HG03558 (cell line): ENCODE measurements at regions not wholly inside any gene's neighbourhood (a gene's known extent, or its start where the extent isn't known, plus 50 kb on each side); places are given as distances from the start of the nearest gene placed in this dataset.
"Not testable (repeated sequence)": the region's sequence is repeated elsewhere in the genome, so short reads cannot be mapped to it uniquely, and the experiment has no call there.

Experiments
- ATAC-seq: cut with Tn5 transposase; IDR thresholded peaks from one replicate; pipeline ENCODE4 v1.9.1; 2021; ENCODE audit warnings: moderate number of reproducible peaks; ENCODE audit not compliant: unreplicated experiment; ENCODE audit errors: extremely low read depth

DNA sequence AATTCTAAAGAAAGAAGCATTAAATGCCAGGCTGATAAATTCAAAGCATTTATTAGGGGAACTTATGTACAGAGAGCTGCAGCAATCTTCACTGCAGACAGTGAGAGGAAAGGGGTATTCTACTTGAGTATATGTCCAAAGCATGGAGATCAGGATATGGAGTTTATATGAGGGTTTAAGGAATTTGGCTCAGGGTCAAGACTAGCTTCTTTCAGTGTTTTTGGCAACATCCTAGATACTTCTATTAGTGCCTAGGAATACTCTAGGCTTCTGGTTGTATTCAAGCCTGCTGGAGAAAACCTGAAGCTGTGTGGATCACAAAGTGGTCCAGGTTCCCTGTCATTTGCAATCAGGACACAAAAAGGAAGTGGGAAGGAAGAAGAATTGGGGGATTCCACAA lies 194.6 kb downstream of the CETN3 start:
- no peak for ATAC-seq

DNA sequence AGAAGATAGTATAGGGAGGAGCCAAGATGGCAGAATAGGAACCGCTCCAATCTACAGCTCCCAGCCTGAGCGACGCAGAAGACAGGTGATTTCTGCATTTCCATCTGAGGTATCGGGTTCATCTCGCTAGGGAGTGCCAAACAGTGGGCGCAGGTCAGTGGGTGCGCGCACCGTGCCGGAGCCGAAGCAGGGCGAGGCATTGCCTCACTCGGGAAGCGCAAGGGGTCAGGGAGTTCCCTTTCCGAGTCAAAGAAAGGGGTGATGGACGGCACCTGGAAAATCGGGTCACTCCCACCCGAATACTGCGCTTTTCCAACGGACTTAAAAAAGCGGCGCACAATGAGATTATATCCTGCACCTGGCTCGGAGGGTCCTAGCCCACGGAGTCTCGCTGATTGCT lies 201.2 kb downstream of the CETN3 start:
- not testable (repeated sequence) for ATAC-seq

DNA sequence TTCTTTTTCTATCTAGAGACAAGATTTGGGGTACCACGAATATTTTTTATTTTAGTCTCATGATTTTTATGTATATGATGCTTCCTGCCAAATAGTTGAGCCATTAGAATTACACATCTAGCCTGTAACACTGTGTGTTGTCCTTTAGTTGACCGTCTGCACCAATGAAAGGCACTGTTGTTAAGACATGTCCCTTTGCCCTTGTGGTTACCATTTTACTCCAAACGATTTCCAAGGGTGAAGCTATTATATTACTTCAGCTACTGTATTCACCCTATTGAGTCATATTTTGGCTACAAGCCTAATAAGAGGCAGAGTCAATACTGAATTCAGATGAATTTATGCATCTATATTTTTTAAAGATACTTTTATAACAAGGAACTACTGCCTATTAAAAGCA lies 207.6 kb downstream of the CETN3 start:
- no peak for ATAC-seq

DNA sequence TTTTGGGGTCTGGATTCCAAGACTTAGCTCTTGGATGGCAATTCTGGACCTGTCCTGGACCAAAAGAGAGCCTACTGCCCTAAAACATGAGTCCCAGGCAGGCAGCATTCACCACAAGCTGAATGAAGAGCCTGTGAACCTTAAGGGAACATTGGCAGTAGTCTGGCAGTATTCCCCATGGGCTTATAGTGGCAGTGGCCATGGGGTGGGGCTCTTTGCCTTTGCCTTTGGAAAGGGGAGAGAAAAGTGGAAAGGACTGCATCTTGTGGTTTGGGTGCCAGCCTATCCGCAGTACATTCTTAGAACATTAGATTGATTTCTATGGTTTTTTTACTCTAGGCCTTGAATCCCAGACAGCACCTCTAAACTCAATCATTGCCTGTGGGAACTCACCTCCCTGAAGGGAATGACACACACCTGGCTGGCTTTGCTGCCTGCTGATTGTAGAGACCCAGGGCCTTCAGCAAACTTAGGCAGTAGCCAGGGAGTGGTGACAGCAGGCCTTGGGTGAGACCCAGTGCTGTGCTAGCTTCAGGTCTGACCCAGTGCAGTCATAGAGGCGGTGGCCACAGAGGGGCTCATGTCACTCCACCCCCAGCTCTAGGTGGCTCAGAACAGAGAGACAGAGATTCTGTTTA lies 216.3 kb downstream of the CETN3 start:
- no peak for ATAC-seq

DNA sequence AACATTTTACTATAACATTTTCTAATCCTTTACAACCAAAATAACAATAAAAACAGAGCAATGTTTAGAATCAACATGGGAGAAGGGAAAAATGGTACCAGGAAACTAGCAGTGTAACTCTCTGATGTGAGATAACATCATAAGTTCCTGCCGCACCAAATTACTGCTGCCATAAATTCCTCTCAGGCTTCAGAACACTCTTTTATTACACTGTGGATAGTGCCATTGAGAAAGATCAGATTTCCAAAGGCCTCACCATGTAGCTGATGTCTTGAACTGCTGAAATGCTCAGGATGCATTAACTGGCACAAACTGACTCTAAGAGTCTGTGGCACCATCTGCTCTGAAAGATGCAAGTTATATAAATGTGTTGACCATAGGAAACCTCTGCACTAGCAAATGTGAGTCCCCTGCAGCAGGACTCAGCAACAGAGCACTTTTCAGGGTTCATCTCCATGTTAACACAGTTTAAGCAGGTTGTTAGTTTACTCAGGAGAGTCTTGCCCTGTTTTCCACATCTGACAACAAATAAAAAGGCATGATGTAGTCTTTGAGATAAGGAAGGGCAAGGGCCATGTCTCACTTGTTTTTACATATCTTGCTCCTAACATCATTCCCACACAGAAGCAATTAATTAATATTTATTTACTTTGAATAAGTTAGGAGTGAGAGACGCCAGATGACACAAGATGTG lies 218.1 kb downstream of the CETN3 start:
- no peak for ATAC-seq

DNA sequence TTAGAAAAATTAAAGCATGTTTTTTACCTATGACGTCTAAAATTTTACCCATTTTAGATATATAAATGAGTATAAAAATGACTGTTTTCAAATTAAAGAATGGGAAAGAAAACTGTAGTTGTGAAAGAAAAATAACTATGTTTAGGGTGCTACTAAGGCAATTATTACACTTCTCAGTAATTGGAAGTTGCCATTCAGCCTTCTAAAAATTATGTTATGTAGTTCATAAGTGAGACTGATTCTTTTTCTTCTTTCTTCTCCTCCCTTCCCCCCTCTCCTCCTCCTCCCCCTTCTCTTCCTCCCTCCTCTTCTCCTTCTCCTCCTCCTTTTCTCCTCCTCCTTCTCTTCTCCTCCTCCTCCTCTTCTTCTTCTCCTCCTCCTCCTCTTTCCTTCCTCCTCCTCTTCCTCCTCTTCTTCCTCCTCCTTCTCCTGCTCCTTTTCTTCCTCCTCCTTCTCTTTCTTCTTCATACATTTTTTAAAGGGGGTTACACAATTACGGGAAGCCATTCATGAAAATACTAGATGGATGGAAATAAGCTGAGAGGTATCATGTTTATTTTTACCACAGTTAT lies 223.6 kb downstream of the CETN3 start:
- ATAC-seq, result no peak

DNA sequence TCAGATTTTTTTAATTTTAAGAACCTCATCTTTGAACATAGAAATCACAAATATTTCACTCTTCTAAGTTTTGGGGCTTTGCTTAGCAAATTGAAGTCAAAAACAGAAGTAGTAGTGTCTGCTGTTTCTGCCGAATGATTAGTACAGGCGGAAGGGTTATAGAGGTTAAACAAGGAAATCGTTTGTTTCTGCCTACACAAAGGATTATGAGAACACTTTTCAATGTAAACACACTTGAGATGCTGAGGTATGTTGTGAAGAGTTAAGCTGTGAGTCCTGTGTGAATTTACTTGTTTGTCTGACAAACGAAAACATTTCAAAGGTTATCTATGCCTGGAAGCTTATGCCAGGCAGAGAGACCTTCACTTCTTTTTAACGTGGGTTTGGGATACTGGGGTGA lies 224.8 kb downstream of the CETN3 start:
- ATAC-seq, result no peak

DNA sequence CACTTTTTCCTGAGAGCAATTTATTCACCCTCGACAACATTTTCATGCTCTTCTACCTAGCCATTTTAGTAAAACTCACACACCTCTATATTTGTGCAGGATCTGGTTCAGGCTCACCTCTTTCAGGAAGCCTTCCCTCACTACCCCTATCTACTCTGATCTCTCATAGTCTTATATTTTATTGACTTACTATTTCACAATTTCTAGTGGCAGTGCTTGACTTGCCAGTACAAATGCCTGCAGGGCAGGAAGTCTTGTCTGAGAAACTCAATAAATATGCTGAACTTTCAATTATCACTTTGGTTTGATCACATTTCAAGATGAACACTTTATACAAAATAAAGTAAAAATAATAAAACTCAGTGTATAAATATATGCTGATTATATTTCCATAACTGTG lies 226.8 kb downstream of the CETN3 start:
- ATAC-seq, result no peak

DNA sequence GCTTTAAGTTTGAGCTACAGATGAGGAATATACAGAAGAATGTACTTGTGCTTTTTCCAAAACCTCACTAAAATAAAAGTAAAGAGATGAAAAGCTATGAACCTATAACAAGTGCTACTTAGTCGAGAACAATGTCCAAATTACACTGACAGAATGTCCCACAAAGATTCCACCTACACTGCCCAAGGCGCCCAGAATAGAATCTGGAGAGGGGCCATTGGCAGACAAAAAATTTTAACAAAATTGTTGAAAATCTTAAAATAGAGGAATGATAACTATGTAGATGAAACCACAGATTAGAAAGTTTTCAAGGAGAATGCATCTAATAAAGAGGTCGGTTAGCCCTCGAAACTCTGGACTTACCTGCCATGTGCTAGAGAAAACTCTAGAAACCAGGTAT lies 235.3 kb downstream of the CETN3 start:
- ATAC-seq, result no peak

DNA sequence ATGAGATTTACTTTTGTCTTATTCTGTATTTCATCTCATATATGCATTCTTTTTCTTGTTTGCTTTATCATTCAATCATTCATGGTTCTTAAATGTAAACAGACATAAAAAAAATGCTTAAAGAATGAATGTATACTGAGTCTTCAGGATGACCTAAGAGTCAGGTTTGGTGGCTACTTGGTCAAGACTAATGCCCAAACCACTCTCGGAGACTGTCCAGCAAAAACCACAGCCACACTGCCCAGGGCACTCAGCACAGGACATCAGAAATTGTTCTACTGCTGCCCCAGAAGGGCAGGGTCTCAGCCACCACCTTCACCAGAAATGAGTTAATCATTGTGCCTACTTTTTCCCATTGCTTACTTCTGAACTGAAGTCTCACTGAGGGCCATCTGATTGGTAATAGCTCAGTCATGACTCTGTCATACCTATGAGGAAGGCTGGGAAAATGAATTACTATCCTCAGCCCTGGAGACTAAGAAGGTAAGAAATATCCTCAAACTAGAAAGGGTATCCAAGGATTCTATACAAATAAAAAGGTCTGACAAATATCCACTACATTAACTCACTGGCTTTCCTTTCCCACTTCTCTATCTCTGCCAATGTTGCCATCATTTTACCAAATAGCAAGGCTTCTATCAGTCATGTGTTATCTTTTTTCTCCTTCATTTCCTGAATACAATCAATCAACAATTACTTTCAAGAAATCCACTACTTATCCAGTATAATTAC lies 236.1 kb downstream of the CETN3 start:
- no peak for ATAC-seq

DNA sequence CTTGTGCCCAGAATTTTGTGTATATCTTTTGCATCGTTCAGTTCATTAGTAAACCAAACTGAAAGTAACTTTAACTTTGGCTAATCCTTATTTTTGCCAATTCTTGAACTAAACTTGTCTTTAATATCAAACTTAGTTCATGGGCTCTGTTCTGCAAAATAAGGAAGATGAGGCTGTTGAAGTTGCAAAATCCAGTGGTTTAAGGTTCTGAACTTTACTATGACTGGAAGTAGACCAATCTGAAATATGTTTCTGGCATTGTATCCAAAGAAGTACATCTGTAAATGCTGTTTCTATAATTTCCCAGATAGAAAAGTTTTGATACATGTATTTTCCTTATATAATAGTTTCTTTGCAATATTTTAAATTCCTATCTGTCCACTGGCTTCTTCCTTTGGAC lies 238.1 kb downstream of the CETN3 start:
- no peak for ATAC-seq

DNA sequence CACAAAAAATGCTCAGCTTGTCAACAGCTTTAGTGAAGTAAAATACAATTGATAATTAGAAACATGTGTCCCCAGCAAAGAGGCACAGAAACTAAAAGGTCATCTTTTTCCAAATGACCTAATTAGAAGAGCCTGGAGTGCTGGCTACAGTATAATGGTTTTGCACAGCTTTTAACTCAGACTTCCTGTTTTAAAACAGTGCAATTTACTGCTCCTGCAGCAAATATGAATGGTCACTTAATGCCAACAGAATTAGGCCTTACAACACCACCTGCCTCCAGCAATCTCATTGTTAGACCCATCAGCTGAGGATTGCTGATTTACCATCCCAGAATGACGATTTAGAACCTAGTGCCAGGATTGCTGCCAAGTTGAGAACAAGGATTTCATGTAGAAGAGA lies 239.3 kb downstream of the CETN3 start:
- ATAC-seq, result no peak

DNA sequence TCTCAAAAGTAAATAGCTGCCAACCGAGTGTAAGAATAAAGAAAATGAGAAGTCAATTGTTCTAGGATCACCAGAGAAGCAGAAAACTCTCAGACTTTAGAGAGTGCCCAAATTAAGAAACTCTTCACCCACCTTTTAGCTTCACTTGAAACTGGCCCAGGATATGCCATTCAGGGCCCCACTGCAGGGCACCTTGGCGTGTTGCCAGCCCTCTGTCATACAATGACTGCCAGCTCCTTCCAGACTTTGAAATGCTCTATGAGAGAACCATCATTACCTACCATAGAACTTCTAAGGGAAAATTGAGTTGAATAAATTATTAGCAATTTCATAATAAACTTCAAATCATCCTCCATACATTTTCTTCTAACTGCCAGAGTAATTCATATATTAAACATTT lies 240.5 kb downstream of the CETN3 start:
- ATAC-seq, result no peak

DNA sequence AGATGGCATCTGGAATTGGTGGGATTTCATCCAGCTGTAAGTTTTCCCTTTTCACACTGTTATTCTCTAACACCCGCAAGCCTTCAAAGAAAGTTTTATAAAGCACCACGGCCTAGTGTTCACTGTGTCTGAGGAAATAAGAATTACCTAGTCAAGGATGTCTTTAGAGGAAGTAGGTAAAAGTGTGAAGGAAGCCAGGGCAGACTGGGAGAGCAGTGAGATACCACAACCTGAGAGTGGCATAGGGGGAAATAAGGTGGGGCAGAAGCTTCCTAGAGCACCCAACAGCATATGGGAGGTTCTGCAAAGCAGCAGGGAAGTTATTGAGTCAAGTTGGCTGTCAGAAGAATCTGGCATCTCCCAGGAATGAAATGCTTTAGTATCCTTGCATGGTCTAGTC lies 241.2 kb downstream of the CETN3 start:
- no peak for ATAC-seq

DNA sequence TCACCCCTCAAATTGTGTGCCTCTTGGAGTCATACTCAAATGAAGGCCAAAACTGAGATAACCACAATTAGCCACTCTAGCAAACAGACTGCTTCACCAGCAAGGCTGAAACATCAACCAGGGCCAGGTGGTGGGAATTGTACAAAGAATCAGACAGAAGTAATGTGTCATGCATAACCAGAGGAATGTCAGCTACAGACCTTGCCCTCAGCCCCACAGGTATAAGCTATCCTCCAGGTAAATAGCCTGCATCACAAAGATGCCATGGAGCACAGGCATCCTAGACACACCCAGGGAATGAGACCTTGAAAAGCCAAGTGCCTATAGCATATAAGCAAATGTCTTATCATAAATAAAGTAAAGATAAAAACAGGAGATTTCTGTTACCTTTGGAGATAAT lies 242.7 kb downstream of the CETN3 start:
- ATAC-seq, result no peak

DNA sequence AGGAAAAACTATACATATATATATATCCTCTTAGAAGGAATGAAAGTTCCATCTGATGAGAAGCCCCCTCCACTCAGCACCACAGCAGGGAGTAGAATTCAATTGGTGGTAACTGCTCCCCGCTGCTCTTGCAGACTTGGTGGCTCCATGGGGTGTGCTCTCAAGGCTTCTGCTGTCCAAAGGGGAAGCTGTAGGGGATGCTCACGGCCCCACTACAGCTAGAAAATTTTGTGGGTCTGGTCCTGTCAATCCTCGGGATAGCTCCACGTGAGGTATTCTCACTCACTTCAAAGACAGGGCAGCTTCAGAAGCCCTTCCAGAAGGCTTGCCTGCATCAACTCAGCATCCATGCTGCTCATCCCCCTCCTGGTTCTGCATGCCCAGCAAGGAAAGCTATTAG lies 247.2 kb downstream of the CETN3 start:
- ATAC-seq, result no peak

DNA sequence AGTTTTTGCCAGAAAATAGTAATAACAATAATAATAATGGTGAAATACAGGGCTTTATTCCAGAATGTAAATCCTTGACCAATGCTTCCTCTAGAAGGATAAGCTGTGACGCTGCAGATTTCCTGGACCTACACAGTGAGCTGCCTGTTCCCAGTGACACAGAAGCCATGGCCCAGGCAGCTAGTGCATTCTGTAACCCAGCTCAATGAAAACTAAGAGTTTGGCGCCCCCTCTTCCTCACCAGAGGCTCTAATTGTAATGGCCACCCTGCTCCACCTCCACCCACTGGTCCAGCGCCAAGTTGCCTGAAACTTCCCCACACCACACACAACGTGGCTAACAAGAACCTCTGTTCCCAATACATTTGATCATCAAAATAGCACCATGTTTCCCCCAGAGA lies 248.1 kb downstream of the CETN3 start:
- ATAC-seq, result no peak

DNA sequence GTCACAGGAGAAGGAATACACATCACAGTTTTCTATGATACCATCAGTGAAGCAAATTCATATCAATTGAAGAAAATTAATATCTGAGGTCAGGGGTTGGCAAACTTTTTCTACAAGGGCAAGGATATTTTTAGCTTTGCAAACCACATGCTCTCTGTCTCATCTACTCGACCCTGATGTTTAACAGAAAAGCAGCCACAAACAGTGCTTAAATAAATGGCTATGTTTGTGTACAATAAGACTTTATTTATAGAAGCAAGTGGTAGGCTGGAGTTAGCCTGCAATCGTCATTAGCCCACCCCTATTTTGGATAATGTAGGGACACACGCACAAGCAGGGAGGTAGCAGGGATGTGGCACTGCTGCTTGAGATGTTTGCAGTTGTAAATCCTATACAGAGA lies 251.4 kb downstream of the CETN3 start:
- no peak for ATAC-seq

DNA sequence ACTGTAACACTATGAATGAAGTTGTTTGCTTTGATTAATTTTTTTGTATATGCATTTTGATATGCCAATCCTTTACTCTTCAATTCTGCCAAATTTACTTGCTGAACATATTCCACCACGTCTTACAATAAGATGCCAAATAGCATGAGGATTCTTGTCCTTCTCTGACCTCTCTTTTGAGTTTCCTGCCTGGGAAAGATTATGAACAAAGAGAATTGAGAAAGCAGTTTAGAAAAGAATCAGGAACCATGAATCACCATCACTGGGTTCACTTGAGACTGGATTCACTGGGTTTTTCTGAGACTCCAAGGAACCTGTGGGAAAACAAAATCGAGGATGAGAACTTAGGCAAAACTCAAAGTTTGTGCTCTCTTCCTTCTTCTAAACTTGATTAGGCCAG lies 256.5 kb downstream of the CETN3 start:
- no peak for ATAC-seq

DNA sequence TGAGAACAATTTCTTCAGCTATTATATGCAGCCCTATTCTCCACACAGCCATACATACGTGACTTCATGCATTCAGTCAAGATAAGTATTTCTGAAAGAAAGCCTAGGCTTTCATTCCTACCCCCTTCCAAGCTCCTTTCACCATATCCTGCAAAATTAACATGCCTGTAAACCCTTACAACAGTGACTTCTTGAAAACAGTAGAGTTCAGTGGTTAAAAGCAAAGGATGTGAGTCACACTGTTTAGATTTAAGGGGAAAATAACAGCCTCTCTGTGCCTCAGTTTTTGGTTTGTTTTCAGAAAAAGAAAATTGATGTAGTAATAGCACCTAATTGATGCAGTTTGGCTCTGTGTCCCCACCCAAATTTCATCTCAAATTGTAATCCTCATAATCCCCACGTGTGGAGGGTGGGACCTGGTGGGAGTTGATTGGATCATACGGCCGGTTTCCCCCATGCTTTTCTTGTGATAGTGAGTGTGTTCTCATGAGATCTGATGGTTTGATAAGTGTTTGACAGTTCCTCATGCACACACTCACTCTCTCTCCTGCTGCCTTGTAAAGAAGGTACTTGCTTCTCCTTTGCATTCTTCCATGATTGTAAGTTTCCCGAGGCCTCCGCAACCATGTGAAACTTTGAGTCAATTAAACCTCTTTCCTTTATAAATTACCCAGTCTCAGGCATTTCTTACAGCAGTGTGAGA lies 264.8 kb downstream of the CETN3 start:
- ATAC-seq, result no peak

DNA sequence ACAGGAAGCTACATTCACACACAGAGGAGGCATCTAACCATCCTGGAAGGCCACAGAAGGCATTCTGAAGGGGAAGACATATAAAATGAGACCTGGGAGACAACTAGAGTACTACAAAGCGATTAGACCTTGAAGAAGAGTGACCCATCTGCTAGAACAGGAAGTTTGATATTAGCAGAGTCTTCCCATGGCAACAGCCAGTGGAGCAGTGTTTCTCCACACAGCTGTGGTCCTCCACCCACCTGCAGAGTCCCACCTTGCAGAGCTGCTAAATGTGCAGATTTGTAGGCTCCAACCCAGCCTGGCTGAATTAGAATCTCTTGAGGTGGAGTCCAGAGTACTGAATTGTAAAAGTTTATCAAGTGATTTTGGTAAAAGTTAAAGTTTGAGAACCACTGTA lies 267.0 kb downstream of the CETN3 start:
- ATAC-seq, result no peak
